Activated T-cell treated with anti-CD3 and anti-CD28 coated beads for 24 hours (primary cell): ENCODE measurements at regions not wholly inside any gene's neighbourhood (a gene's known extent, or its start where the extent isn't known, plus 50 kb on each side); places are given as distances from the start of the nearest gene placed in this dataset.
A peak's percentile ranks its signal among the peaks of the same experiment; 100 is the strongest.

Experiments
- DNase-seq: peaks from one replicate; pipeline ENCODE4 v3.0.0-alpha.2; 2020; ENCODE audit warnings: low read depth

DNA sequence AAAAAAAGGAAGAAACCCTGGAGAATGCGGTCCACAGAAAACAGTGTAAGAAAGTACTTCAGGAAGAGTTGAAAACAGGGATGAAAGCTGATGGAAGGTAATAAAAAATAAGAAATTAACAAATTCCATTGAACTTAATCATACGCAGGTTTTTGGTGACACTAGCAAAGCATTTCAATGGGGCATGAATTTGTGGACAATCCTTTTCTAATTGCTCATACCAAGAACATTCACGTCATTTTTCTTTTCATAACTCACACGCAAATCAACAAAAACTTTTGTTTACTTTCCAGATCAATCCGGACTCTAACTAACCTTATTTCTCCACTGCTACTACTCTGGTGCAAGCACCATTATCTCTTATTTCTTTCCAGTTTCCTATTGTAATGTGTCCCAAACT is 1195.0 kb downstream of the SLITRK5 start:
- no peak for DNase-seq

DNA sequence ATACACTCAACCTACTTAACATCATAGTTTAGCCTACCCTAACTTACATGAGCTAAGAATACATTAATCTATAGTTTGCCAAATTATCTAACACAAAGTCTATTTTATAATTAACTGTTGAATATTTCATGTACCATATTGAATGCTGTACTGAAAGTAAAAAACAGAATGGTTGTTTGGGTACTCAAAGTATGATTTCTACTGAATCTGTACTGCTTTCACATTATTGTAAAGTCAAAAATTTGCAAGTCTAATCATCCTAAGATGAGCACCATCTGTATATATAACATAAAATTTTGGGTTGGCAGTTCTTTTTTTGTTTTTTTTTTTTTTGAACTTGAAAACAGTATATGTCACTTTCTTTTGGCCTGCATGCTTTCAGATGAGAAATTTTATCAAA is 1212.6 kb downstream of the SLITRK5 start:
- DNase-seq = no peak

- DNase-seq = no peak
Measured at GRCh38 chr13:88887045-88887662, 1216.0 kb downstream of the SLITRK5 start.

- no peak for DNase-seq
Measured at GRCh38 chr13:88895261-88895941, 1224.2 kb downstream of the SLITRK5 start.

GRCh38 chr13:88896466-88896865 is 1225.3 kb downstream of the SLITRK5 start:
- DNase-seq = no peak

- DNase-seq = no peak
Measured at GRCh38 chr13:88908961-88909441, 1237.8 kb downstream of the SLITRK5 start.

- peak; percentile 20 for DNase-seq
Measured at GRCh38 chr13:88919970-88920628, 1248.9 kb downstream of the SLITRK5 start.

DNA sequence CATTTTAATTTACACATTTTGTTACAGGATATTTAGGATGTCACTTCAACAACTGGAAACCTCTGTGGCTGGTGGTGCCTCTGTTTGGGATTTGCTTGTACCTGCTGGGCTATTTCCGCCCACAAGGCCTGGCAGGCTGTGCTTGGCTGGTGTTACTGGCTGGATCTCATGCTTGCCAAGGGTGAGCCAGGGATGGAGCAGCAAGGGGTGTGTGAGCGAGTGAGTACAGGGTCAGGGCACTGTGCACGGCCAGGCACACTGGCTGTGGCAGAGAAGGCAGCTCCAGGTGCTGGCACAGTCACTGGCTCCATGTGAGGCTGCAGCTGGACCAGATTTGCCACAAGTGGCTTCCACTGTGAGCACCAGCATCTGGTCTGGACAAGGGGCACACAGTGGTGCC is 1254.8 kb downstream of the SLITRK5 start:
- no peak for DNase-seq

DNA sequence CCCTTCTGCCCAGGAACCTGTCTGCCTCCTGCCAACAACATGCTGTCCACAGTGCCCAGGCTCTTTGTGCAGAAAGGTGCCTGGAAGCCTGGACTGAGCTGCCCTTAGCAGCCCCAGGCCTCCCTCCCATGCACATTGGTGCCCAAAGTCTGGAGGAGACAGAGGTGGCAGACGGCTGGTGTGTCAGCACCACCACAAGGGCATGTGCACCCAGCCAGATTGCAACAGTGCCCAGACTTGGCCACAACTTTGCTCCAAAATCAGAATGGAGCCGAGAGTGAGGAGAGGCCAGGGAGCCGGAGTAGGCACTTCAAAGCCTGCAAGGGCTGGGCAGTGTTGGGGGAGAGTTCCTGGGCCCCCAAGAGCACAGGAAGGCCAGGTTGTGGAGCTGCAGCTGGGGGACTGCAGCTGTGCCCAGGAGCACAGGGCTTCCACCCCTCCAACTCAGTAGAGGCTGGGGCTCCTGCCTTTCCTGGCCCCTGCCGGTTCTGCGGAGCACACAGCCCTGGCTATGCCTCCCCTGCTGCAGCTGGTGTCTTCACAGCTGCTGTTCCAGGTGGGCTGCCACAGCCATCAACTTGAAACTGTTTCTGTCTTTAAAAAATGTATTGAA is 1255.8 kb downstream of the SLITRK5 start:
- DNase-seq = no peak

GRCh38 chr13:88932950-88933349 is 1261.8 kb downstream of the SLITRK5 start:
- no peak for DNase-seq

GRCh38 chr13:88937384-88937783 is 1266.2 kb downstream of the SLITRK5 start:
- no peak for DNase-seq

GRCh38 chr13:88945793-88946192 is 1274.6 kb downstream of the SLITRK5 start:
- no peak for DNase-seq

GRCh38 chr13:88948501-88948900 is 1277.3 kb downstream of the SLITRK5 start:
- no peak for DNase-seq

- DNase-seq = no peak
Measured at GRCh38 chr13:88958821-88959220, 1287.7 kb downstream of the SLITRK5 start.

DNA sequence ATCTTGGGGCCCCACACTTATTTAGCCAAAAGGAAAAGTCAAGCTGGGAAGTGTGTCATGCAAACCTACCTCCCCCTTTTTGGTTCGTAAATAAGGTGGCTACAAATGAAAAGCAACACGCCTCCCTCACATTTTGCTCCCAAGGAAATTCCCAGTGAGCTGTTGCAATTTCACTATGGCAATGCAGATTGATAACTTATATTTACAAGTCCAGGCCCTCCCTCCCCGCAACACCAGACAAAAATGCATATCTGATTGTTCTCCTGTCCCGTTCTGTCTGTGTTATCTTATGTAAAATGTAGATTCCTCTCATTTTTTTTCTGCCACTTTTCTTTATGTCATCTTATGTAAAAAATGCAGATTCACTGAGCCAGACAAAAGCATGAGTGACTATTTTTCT is 1305.3 kb downstream of the SLITRK5 start:
- DNase-seq = no peak

DNA sequence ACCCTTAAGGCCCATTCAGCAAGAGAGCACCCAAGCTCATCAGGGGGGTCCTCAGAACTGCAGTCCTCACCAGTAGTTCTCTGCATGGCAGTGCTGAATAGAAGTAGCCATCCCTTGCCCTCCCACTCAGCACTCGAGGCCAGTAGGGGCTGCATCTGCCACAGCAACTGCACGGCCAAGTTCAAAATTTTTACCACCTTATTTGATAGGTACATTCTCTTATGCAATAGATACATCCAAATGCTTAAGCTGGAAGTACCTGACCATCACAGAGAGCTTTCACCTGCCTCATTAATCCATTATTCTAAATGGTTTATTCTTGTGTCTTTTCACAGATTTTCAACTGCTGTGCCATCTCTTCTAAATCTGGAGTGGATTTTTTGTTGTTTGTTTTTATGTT is 1307.4 kb downstream of the SLITRK5 start:
- DNase-seq = no peak

DNA sequence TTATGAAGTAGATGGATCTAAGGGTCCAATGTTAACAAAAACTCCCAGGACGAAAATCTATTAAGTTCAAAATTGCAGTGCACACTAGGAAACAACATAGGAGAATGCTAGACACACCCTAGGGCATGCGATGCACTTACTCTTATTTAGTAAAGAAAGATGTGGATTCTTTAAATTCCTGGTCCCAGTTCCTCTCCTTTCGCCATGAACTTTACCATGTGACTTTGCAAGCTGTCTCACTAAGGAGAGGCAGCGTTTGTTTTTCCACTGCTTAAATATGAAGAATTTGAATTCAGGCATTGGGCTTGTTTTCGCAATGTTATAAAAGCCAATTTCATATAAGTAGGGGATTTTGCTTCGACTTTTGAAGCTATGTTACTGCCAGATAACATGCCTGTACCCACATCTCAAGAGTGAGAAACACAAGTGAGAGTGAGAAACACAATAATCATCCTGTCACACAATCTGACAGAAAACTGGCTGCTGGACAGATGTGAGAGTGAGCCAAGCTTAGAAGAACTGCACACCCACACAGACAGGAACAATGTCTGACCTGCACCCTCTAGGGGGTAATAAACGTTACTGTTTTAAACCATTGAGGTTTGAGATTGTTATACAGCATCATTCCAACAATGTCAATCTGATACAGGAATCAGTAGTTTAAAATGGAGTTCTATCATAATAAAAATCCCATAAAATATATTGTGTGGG is 1308.4 kb downstream of the SLITRK5 start:
- DNase-seq = peak; percentile 1

- DNase-seq = no peak
Measured at GRCh38 chr13:89003656-89004055, 1332.5 kb downstream of the SLITRK5 start.

DNA sequence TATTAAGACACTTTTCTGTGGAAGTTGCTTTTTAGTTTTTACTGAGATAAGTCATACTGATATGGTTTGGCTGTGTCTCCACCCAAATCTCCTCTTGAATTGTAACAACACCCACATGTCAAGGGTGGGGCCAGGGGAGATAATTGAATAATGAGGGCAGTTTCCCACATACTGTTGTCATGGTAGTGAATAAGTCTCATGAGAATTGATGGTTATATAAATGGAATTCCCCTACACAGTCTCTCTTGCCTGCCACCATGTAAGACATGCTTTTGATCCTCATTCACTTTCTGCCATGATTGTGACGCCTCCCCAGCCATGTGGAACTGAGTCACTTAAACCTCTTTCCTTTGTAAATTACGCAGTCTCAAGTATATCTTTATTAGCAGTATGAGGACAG is 1340.4 kb downstream of the SLITRK5 start:
- DNase-seq = no peak

GRCh38 chr13:89027694-89028306 is 1356.6 kb downstream of the SLITRK5 start:
- DNase-seq = no peak

GRCh38 chr13:89029062-89029461 is 1357.9 kb downstream of the SLITRK5 start:
- DNase-seq = peak; percentile 19

DNA sequence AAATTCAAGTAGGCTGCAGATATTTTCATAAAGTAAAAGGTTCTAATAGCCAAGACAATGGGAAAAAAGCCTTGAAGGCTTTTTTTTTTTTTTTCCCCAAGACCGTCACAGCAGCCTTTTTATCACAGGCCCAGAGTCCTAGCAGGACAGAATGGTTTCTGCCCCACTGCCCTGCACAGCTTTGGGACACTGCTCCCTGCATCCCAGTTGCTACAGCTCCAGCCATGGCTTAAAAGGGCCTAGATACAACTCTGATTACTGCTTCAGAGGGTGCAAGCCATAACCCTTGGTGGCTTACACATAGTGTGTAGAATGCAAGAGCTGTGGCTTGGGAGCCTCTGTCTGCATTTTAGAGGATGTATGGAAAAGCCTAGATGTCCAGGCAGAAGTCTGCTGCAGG is 1362.8 kb downstream of the SLITRK5 start:
- DNase-seq = no peak
